ENCODE measurements at regions not wholly inside any gene's neighbourhood (a gene's known extent, or its start where the extent isn't known, plus 50 kb on each side); places are given as distances from the start of the nearest gene placed in this dataset.

- Histone ChIP-seq H3K9me3 (no peaks in the 10 kb centered on the region), H3K27ac (no peak overlapping the region), H3K4me1 (peaks cover 0 to 19% of the 10 kb centered on the region in 2 donors), H3K27me3 (no peaks in the 10 kb centered on the region), H3K4me3 (replicated peaks in 1 of 3) (no peak overlapping the region), H3K36me3 (no peaks in the 10 kb centered on the region)
- TF ChIP-seq CTCF (IDR thresholded peaks at IDR 0.05) = no peak
- no peak for TF ChIP-seq POLR2A (IDR thresholded peaks at IDR 0.05)
- 33 to 50% methylated on average over 3 of the region's 3 CpGs for WGBS, 2 donors
- intact Hi-C loops (cut with DNase I) = no loop called here
- no peak for DNase-seq
Observed at GRCh38 chr18:45320724-45321123, 294.6 kb upstream of the SLC14A2 start.

GRCh38 chr18:45321520-45321919 lies 293.8 kb upstream of the SLC14A2 start:
- 64 to 72% methylated on average over 8 of the region's 8 CpGs for WGBS, 2 donors
- no peaks in the 10 kb centered on the region for H3K36me3 ChIP-seq
- H3K27ac ChIP-seq = no peak overlapping the region
- peaks cover 0 to 19% of the 10 kb centered on the region in 2 donors for H3K4me1 ChIP-seq
- no peak overlapping the region for H3K4me3 ChIP-seq (replicated peaks in 1 of 3)
- TF ChIP-seq CTCF (IDR thresholded peaks at IDR 0.05) (no peak), POLR2A (IDR thresholded peaks at IDR 0.05) (no peak)
- H3K9me3 ChIP-seq = no peaks in the 10 kb centered on the region
- no peak for DNase-seq
- no peaks in the 10 kb centered on the region for H3K27me3 ChIP-seq
- intact Hi-C loops (cut with DNase I) = no loop called here

- intact Hi-C loops (cut with DNase I) = no loop called here
- peaks cover 0 to 19% of the 10 kb centered on the region in 2 donors for H3K4me1 ChIP-seq
- no peaks in the 10 kb centered on the region for H3K27me3 ChIP-seq
- no peaks in the 10 kb centered on the region for H3K9me3 ChIP-seq
- H3K36me3 ChIP-seq = no peaks in the 10 kb centered on the region
- 89 to 91% methylated on average over 4 of the region's 4 CpGs for WGBS, 2 donors
- no peak overlapping the region for H3K27ac ChIP-seq
- TF ChIP-seq POLR2A (IDR thresholded peaks at IDR 0.05) (no peak), CTCF (IDR thresholded peaks at IDR 0.05) (no peak)
- H3K4me3 ChIP-seq (replicated peaks in 1 of 3) = no peak overlapping the region
- no peak for DNase-seq
Observed at GRCh38 chr18:45322343-45322742, 292.9 kb upstream of the SLC14A2 start.

GRCh38 chr18:45324101-45324494 lies 291.2 kb upstream of the SLC14A2 start:
- H3K9me3 ChIP-seq = no peaks in the 10 kb centered on the region
- TF ChIP-seq CTCF (IDR thresholded peaks at IDR 0.05) = no peak
- TF ChIP-seq POLR2A (IDR thresholded peaks at IDR 0.05) = no peak
- no peaks in the 10 kb centered on the region for H3K36me3 ChIP-seq
- intact Hi-C loops (cut with DNase I) = no loop called here
- WGBS, 2 donors = 61 to 78% methylated on average over 3 of the region's 3 CpGs
- no peak overlapping the region for H3K27ac ChIP-seq
- DNase-seq = no peak
- H3K4me3 ChIP-seq (replicated peaks in 1 of 3) = no peak overlapping the region
- peaks cover 0 to 19% of the 10 kb centered on the region in 2 donors for H3K4me1 ChIP-seq
- no peaks in the 10 kb centered on the region for H3K27me3 ChIP-seq

- Histone ChIP-seq H3K36me3 (no peaks in the 10 kb centered on the region), H3K4me1 (peaks cover 0 to 19% of the 10 kb centered on the region in 2 donors), H3K27ac (no peak overlapping the region), H3K9me3 (no peaks in the 10 kb centered on the region), H3K4me3 (replicated peaks in 1 of 3) (no peak overlapping the region), H3K27me3 (no peaks in the 10 kb centered on the region)
- intact Hi-C loops (cut with DNase I) = no loop called here
- TF ChIP-seq CTCF (IDR thresholded peaks at IDR 0.05) (no peak), POLR2A (IDR thresholded peaks at IDR 0.05) (no peak)
- peak; percentile 15 to 24 for DNase-seq
- 57 to 70% methylated on average over 10 of the region's 10 CpGs for WGBS, 2 donors
Observed at GRCh38 chr18:45324495-45325113, 290.7 kb upstream of the SLC14A2 start.
